Natural killer cell treated with Interleukin-12 subunit alpha and Interleukin-12 subunit beta and Interleukin-15 and Interleukin-18, amount 100 ng/mL, for 72 hours (primary cell): ENCODE measurements at regions not wholly inside any gene's neighbourhood (a gene's known extent, or its start where the extent isn't known, plus 50 kb on each side); places are given as distances from the start of the nearest gene placed in this dataset.
"Not testable (repeated sequence)": the region's sequence is repeated elsewhere in the genome, so short reads cannot be mapped to it uniquely, and the experiment has no call there.

Source experiments
- ATAC-seq, 2 donors: fragments of 150-1000 bp; cut with Tn5 transposase in 1 of 2; sonication (Bioruptor Pico), chemical (Tn5 transposase) in 1 of 2; 2 replicates each; pipeline ENCODE4 v1.10.0; 2021
- DNase-seq: peaks from one replicate; pipeline ENCODE4 v3.0.0; 2022; ENCODE audit warnings: low spot score
- H3K27ac Mint-ChIP-seq, 2 donors: 1 replicate in 1 of 2; 2 replicates in 1 of 2; pipeline ENCODE4 v1.8.0; 2022; ENCODE audit warnings: mixed read lengths in 2 of 2, mild to moderate bottlenecking in 1 of 2, moderate library complexity in 1 of 2
- H3K27me3 Mint-ChIP-seq, 2 donors: 1 replicate in 1 of 2; 2 replicates in 1 of 2; pipeline ENCODE4 v1.8.0; 2022; ENCODE audit warnings: mixed read lengths in 2 of 2
- H3K36me3 Mint-ChIP-seq: one replicate; pipeline ENCODE4 v1.8.0; 2022; ENCODE audit warnings: mixed read lengths
- H3K4me1 Mint-ChIP-seq, 2 donors: 1 replicate in 1 of 2; 2 replicates in 1 of 2; pipeline ENCODE4 v1.8.0; 2022; ENCODE audit warnings: low read depth in 2 of 2, mixed read lengths in 2 of 2, mild to moderate bottlenecking in 1 of 2
- H3K4me3 Mint-ChIP-seq: one replicate; pipeline ENCODE4 v1.8.0; 2022; ENCODE audit warnings: mixed read lengths
- H3K9me3 Mint-ChIP-seq: 2 replicates; pipeline ENCODE4 v1.8.0; 2022; ENCODE audit warnings: mixed read lengths

DNA sequence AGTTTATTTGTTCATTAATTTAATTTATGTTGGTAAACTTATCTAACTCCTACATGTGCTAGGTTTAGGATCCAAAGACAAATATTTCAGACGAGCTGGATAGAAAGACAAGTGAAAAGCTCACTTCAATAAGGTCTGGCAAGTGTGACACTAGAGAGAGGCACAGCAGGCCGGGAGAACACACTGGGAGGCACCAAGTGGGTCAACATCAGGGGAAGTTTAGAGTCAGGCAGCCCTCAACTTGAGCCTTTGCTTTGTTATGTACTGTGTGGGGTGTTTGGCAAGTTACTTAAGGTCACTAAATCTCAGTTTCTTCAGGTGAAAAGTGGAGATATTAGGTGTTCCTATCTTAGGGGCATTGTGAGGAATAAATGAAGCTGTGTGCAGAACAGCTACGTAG, 214.4 kb downstream of the PCSK1 start:
- peak overlapping the region in 1 of 2 donors; percentile 82 for H3K27ac Mint-ChIP-seq
- peaks cover 4 to 6% of the 10 kb centered on the region in 2 donors for H3K27me3 Mint-ChIP-seq
- ATAC-seq (no peak), DNase-seq (no peak)
- H3K36me3 Mint-ChIP-seq: peaks cover 10% of the 10 kb centered on the region
- peaks cover 4% of the 10 kb centered on the region for H3K9me3 Mint-ChIP-seq
- no peak overlapping the region for H3K4me3 Mint-ChIP-seq
- H3K4me1 Mint-ChIP-seq: peaks cover 0 to 21% of the 10 kb centered on the region in 2 donors

DNA sequence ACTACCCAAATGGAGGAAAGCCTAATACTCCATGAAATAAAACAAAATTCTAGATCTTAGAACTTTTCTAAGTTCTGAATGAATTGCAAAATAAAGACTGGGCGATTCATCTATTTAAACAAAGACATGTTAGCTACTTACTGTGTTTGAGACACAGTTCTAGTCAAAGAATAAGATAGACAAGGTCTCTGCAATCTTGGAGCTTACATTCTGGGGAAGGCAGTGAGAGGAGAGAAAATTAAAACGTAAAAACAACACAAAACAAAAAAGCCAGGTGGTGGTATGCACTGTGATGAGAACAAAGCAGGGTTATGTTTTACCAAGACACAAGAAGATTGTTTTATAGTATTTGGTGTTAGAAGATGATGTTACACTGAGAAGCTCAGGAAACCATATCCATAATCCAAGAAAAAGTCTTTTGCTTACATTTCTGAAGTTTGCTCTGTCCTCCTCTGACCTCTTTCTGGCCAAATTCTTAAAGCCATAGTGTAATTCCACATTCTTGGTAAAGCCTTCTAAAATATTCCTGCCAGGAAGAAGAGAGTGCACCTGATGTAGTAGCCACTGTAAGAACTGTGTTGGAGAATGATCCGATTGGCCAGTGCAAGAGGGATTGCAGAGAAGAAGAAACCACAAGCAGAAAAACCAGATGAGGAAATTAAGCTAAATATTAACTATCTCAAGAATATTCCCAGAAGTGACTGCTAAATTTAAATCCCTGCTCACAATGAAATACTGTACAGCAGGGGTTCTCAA, 218.4 kb downstream of the PCSK1 start:
- peaks cover 0 to 4% of the 10 kb centered on the region in 2 donors for H3K4me1 Mint-ChIP-seq
- peaks cover 6 to 7% of the 10 kb centered on the region in 2 donors for H3K27me3 Mint-ChIP-seq
- no peak for ATAC-seq
- no peak overlapping the region for H3K27ac Mint-ChIP-seq
- no peak for DNase-seq
- H3K9me3 Mint-ChIP-seq: no peaks in the 10 kb centered on the region
- peaks cover 5% of the 10 kb centered on the region for H3K36me3 Mint-ChIP-seq
- no peak overlapping the region for H3K4me3 Mint-ChIP-seq

DNA sequence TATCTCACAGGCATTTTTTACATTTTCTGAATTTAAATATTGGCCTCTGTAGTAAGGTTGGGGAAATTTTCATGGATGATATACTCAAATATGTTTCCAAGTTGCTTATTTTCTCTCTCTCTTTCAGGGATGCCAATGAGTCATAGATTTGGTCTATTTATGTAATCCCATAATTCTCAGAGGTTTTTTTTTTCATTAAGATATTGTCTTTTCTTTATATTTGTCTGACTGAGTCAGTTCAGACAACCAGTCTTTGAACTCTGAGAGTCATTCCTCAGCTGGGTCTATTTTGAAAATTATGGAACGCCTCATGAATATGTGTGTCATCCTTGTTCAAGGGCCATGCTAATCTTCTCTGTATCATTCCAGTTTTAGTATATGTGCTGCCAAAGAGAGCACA, 223.2 kb downstream of the PCSK1 start:
- DNase-seq (no peak), ATAC-seq (no peak)
- Mint-ChIP-seq H3K4me3 (no peak overlapping the region), H3K36me3 (peaks cover 33% of the 10 kb centered on the region), H3K9me3 (peaks cover 21% of the 10 kb centered on the region), H3K27me3 (peaks cover 6 to 10% of the 10 kb centered on the region in 2 donors), H3K4me1 (no peaks in the 10 kb centered on the region), H3K27ac (no peak overlapping the region)

DNA sequence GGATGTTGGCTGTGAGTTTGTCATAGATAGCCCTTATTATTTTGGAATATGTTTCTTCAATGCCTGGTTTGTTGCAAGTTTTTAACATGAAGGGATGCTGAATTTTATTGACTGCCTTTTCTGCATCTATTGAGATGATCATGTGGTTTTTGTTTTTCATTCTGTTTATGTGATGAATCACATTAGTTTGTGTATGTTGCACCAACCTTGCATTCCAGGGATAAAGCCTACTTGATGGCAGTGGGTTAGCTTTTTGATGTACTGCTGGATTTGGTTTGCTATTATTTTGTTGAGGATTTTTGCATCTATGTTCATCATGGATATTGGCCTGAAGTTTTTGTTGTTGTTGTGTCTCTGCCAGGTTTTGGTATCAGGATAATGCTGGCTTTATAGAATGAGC, 225.6 kb downstream of the PCSK1 start:
- peaks cover 33% of the 10 kb centered on the region for H3K36me3 Mint-ChIP-seq
- ATAC-seq (no peak), DNase-seq (no peak)
- no peak overlapping the region for H3K4me3 Mint-ChIP-seq
- peaks cover 21% of the 10 kb centered on the region for H3K9me3 Mint-ChIP-seq
- no peaks in the 10 kb centered on the region for H3K4me1 Mint-ChIP-seq
- H3K27ac Mint-ChIP-seq: no peak overlapping the region
- peaks cover 6% of the 10 kb centered on the region in 2 donors for H3K27me3 Mint-ChIP-seq

DNA sequence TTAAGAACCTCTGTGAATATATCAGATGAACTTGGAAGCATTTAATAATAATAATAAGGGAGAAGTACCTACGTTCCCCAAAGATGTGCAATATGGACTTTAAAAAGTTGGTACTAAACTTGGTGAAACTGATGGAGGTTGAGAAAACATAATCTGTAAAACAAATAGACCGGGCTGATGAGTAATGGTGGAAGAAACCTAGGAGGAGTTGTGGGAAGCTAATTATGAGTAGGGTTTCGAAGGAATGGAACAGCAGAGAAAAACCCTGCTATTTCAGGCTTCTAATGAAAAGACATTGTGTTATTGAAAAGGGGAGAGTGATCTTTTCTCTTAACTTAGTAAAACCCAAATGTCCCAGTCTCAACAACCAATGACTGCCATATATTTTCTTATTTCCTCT, 229.3 kb downstream of the PCSK1 start:
- no peaks in the 10 kb centered on the region for H3K4me1 Mint-ChIP-seq
- no peak for ATAC-seq

DNA sequence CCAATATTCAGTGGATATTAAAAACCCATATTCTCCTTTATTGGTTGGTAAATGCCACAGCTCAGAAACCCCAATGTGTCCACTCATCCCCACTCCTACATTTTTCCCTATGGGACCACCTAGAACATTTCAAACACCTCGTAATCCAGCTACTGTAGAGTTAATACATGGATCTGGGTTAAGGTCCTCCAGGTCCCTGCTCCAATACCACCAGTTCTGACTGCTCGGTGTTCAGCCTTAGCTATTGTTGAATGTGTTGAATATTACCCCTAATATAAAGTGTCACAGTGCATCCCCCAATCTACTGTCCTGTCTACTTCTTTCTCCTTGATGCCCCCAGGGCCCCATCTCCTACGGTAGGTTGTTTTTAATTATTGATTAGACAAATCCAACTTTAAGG, 231.5 kb downstream of the PCSK1 start:
- ATAC-seq: no peak
- Mint-ChIP-seq H3K4me1 (no peaks in the 10 kb centered on the region), H3K4me3 (no peak overlapping the region), H3K27ac (no peak overlapping the region), H3K9me3 (peaks cover 5% of the 10 kb centered on the region), H3K36me3 (peaks cover 4% of the 10 kb centered on the region), H3K27me3 (peaks cover 0 to 9% of the 10 kb centered on the region in 2 donors)
- DNase-seq: no peak

More for the DNA sequence above, 229.3 kb downstream of the PCSK1 start:
- peaks cover 21% of the 10 kb centered on the region for H3K9me3 Mint-ChIP-seq
- peaks cover 0 to 6% of the 10 kb centered on the region in 2 donors for H3K27me3 Mint-ChIP-seq
- H3K4me3 Mint-ChIP-seq: no peak overlapping the region
- no peak for DNase-seq
- no peak overlapping the region for H3K27ac Mint-ChIP-seq
- H3K36me3 Mint-ChIP-seq: peaks cover 23% of the 10 kb centered on the region

DNA sequence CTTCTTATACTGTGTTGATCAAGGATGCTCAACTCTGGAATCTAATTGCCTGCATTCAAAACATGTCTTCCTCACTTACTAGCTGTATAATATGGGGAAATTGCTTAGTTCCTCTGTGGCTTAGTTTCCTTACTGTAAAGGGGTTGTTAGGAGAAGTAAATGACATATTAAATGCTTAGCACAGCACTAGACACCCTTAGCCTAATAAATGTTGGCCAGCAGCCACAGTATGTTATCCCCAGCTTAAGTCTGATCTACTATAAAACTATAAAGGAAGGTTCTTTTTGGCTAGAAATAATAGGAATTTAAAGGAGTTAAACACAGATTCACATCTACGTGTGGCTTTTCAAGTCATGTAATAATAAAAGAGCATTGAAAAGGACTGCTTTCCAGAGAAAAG, 232.4 kb downstream of the PCSK1 start:
- DNase-seq (no peak), ATAC-seq (no peak)
- Mint-ChIP-seq H3K9me3 (peaks cover 2% of the 10 kb centered on the region), H3K27ac (no peak overlapping the region), H3K27me3 (peaks cover 0 to 9% of the 10 kb centered on the region in 2 donors), H3K4me1 (no peaks in the 10 kb centered on the region), H3K36me3 (no peaks in the 10 kb centered on the region), H3K4me3 (no peak overlapping the region)

DNA sequence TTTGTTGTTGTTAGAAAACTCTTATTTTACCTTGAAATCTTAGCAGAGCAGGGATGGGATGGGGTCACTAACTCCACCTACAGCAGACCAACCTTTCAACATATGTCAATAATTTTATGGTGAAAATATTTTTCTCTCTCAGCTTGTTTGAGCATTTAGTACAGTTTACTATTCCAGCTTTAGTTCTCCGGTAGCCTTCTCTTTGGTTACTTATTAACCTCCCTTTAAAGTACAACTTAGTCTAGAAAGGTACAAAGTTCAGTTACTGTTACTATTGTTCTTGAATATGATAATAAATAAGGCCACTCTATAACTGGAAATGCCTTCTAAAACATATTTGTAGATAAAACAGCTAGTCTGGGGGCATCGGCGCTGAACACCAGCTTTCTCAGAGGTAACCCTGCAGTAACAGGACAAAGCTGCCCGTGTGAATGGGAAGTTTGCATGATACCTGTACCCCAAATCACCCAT, 233.3 kb downstream of the PCSK1 start:
- Mint-ChIP-seq H3K4me1 (no peaks in the 10 kb centered on the region), H3K4me3 (no peak overlapping the region), H3K9me3 (no peaks in the 10 kb centered on the region), H3K36me3 (no peaks in the 10 kb centered on the region), H3K27ac (no peak overlapping the region), H3K27me3 (peaks cover 0 to 8% of the 10 kb centered on the region in 2 donors)
- ATAC-seq (no peak), DNase-seq (no peak)

DNA sequence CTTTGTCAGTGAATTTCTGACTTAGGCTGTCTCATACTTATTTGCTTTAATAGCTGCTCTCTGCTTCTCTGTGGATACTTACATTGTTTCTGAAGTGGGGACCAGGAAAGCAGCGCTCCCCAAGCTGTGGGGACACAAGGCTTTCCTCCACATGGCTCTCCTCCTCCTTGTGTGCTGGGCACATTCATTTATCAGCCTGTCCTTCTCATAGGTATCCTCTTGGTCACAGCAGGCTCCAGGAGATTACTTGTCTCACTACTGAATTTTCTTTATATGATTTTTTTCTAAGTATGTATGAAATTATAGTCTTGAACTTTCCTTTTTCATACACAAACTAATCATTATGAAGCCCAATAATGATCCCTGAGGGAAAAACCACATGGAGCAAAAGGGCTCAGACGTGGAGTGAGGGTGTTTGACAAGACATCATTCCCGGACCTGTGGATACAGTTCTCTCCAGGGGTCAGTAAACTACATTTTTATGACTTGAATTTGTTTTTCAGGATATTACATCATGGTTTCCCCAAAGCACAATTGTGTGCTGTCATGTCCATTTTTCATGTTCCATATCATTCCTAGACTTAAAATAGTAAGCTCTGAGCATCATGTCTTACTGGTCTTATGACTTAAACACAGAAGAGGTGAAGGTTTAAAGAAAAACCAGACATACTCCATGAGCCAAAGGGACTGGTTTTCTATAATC, 234.5 kb downstream of the PCSK1 start:
- no peaks in the 10 kb centered on the region for H3K36me3 Mint-ChIP-seq
- H3K4me3 Mint-ChIP-seq: no peak overlapping the region
- no peaks in the 10 kb centered on the region for H3K9me3 Mint-ChIP-seq
- H3K27ac Mint-ChIP-seq: peak overlapping the region in 1 of 2 donors; percentile 3
- no peak for DNase-seq
- H3K4me1 Mint-ChIP-seq: no peaks in the 10 kb centered on the region
- peaks cover 0 to 14% of the 10 kb centered on the region in 2 donors for H3K27me3 Mint-ChIP-seq
- no peak for ATAC-seq

DNA sequence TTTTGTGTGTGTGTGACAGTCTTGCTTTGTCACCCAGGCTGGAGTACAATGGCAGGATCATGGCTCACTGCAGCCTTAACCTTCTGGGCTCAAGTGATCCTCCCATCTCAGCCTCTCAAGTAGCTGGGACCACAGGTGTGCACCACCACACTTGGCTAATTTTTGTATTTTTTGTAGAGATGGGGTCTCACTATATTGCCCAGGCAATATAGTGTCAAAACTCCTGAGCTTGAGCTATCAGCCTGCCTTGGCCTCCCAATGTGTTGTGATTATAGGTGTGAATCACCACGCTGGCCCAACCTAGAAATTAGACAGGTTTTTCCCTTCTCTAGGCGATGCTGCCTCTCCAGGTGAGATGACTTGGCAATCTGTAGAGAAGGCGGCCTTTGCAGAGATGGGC, 235.3 kb downstream of the PCSK1 start:
- not testable (repeated sequence) for DNase-seq, H3K4me1 Mint-ChIP-seq, H3K4me3 Mint-ChIP-seq, H3K36me3 Mint-ChIP-seq, ATAC-seq, H3K9me3 Mint-ChIP-seq
- Mint-ChIP-seq H3K27ac (peak overlapping the region in 1 of 2 donors; percentile 3), H3K27me3 (peaks cover 0 to 14% of the 10 kb centered on the region in 2 donors)

DNA sequence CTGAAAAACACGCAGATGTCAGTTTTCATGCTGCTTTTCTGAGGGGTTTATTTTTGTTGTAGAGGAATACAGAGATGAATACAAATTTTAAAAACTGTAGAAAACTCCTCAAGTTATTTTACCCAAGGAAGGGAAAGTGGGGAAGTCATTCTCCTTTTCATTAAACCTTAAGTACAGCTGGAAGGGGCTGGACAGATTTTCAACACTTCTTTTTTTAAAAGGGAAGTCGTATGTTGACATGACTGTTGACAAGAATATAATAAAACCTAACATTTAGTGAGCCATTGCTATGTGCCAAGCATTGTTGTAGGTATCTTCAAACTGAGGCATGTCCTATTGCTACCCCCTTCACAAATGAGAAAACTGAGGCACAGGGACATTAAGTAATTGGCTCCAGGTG, 235.7 kb upstream of the ELL2 start:
- H3K4me3 Mint-ChIP-seq: no peak overlapping the region
- no peaks in the 10 kb centered on the region for H3K9me3 Mint-ChIP-seq
- peaks cover 0 to 14% of the 10 kb centered on the region in 2 donors for H3K27me3 Mint-ChIP-seq
- ATAC-seq (no peak), DNase-seq (no peak)
- H3K27ac Mint-ChIP-seq: no peak overlapping the region
- H3K4me1 Mint-ChIP-seq: no peaks in the 10 kb centered on the region
- H3K36me3 Mint-ChIP-seq: no peaks in the 10 kb centered on the region

DNA sequence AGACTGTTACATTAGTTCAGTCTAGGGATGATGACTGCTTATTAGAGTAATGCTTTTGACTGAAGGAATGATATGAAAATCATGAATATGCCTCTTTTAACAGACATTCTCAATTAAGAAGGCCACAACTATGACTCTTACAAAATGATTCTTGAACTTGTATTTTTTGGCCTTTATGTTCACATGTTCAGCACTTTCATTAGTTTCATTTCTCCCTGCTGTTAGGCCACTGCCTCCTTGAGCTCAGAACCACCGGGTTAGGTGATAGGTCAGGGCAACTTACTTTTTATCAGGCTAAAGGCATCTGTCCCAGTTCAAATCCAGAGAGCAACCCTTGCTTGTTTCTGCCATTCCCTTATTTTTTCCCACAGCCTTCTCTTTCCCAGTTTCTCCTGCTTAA, 235.2 kb upstream of the ELL2 start:
- Mint-ChIP-seq H3K4me1 (no peaks in the 10 kb centered on the region), H3K27ac (no peak overlapping the region), H3K4me3 (no peak overlapping the region), H3K27me3 (peaks cover 0 to 14% of the 10 kb centered on the region in 2 donors), H3K36me3 (no peaks in the 10 kb centered on the region), H3K9me3 (no peaks in the 10 kb centered on the region)
- no peak for ATAC-seq
- no peak for DNase-seq

DNA sequence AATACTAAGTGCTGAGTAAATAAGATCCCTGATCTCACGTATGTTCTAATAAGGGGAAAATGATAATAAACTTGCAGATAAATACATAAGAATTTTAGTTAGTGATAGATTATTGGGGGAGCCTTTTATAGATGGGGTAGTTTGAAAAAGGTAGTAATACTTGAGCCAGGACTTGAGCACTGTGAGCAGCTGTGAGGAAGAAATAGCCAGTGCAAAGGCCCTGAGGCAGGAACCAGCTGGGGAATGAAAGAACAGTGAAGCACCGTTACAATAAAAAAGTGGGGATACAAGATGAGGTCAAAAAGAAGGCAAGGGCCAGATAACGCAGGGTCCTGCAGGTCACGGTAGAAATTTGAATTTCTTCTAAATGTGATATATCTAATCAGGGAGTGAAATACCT, 234.8 kb upstream of the ELL2 start:
- H3K36me3 Mint-ChIP-seq: no peaks in the 10 kb centered on the region
- no peak overlapping the region for H3K4me3 Mint-ChIP-seq
- no peak for DNase-seq
- no peak overlapping the region for H3K27ac Mint-ChIP-seq
- no peak for ATAC-seq
- H3K27me3 Mint-ChIP-seq: peaks cover 0 to 11% of the 10 kb centered on the region in 2 donors
- H3K9me3 Mint-ChIP-seq: no peaks in the 10 kb centered on the region
- H3K4me1 Mint-ChIP-seq: no peaks in the 10 kb centered on the region

DNA sequence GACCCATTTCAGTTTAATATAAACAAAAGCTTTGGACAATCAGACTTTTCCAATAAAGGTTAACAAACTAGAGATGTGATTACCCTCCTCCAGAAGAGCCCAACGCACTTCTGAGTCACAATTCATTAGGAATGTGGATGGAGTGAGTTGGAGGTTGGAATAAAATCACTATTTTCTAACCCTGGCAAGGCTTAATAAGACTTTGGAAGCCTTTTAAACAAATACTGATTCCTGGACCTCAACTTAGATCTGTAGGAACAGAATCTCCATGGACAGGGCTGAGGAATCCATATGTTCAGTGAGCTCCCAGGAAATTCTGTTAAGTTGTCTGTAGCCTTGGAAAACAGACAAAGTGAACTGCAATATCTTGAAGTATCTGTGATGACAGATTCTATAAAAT, 233.5 kb upstream of the ELL2 start:
- no peaks in the 10 kb centered on the region for H3K36me3 Mint-ChIP-seq
- ATAC-seq (no peak), DNase-seq (no peak)
- peaks cover 0 to 16% of the 10 kb centered on the region in 2 donors for H3K27me3 Mint-ChIP-seq
- H3K9me3 Mint-ChIP-seq: no peaks in the 10 kb centered on the region
- H3K4me1 Mint-ChIP-seq: no peaks in the 10 kb centered on the region
- H3K4me3 Mint-ChIP-seq: no peak overlapping the region
- no peak overlapping the region for H3K27ac Mint-ChIP-seq
